Activated CD4-positive, alpha-beta T cell treated with anti-CD3 and anti-CD28 coated beads for 4 hours (primary cell): ENCODE measurements at regions not wholly inside any gene's neighbourhood (a gene's known extent, or its start where the extent isn't known, plus 50 kb on each side); places are given as distances from the start of the nearest gene placed in this dataset.
"Not testable (repeated sequence)": the region's sequence is repeated elsewhere in the genome, so short reads cannot be mapped to it uniquely, and the experiment has no call there.

Experiments used
- DNase-seq, 2 donors: peaks; one replicate each; pipeline ENCODE4 v3.0.0-alpha.2; 2020

DNA sequence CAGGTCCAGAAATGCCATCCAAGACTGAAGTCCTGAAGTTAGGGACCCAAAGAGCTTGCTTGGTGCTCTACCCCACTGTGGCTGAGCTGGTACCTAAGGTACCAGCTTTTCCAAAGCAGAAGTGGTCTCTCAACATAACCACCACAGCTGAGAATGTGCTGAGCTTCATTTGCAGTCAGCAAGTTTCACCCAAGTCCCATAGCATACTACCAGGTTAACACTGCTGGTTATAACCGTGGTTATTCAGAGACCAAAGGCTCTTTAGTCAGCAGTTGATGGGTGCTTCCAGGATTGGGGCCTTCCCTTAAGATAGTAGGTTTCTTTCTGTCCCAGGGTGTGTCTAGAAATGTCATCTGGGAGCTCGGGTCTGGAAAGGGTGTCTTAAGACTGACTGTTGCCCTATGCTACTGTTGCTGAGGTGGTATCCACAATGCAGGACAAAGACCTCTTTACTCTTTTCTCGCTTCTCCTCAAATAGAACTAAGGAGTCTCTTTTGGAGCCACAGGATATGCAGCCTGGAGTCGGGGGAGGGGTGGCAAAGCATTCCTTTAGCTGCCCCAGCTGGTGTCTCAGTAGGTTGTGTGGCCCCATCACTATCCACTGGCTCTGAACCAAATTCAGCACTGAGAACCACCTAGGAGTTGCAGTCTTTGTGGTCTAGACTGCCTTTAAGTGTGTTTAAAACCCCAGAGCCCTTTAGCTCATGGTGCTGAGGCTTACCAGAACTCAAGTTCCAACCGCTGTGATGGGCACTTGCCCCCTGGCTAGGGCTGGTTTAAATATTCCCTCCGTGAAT, 354.9 kb upstream of the SEMA3C start:
- DNase-seq: no peak

DNA sequence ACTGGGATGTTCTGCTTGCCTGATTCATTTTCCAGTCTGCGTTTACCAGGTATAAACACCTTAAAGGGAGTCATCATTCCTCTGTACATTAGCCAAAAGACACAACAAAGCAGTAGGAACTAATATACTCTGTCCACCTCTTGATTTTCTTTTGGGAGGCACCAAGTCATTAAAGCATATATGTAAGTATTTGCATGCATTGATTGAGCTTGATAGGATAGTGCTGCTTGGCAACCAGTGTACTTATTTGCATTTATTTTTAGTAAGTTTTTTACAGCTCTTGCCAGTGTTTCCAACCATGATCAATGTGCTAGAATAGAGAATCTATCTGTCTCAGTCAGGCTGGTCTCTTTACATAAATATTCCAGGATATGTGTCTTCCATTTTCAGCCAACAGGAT, 353.3 kb upstream of the SEMA3C start:
- DNase-seq: no peak

DNA sequence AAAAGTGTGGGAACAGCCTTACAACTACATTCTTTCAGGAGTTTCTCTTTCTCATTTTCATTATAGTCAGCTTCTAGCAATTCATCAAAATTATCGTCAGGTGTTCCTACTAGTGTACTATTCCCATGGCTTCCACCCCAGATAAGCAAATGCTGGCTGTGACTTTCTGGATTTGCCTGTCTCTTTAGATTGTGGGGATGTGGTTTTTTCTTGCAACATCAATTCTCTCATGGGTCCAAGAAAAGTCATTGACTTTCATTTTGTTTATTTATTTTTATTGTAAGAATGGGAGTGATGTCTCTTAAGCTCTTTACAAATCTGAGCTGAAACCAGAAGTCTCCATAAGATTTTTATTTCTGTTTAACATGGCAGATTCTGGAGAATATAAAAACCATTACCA, 349.7 kb upstream of the SEMA3C start:
- DNase-seq: no peak

DNA sequence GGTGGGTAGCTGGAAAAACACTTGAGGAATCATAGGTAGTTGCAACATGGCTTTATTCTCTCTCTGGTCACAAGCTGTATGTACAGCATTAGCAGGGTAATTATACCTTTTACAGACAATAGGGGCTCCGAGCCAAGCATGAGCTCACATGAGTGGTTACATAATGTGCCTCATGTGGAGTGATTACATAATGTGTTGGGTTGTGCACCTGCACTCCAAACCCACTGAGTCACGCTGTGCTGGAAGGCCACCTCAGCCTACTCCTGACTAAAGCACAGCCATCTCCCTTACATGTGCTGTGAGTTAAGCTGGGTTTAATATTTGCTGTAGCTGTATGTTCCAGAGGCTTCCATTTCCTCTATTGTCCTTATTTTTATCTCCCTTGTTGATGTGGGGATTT, 348.7 kb upstream of the SEMA3C start:
- DNase-seq: no peak

DNA sequence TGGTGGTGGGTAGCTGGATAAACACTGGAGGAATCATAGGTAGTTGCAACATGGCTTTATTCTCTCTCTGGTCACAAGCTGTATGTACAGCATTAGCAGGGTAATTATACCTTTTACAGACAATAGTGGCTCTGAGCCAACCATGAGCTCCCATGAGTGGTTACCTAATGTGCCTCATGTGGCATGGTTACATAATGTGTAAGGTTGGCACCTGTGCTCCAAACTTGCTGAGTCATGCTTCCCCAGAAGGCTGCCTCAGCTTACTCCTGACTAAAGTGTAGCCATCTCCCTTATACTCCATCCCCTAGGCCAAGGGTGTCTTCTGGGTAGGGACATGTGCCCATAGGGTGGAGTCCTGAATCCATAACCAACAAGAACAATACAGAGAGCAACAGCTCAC, 345.3 kb upstream of the SEMA3C start:
- no peak for DNase-seq

DNA sequence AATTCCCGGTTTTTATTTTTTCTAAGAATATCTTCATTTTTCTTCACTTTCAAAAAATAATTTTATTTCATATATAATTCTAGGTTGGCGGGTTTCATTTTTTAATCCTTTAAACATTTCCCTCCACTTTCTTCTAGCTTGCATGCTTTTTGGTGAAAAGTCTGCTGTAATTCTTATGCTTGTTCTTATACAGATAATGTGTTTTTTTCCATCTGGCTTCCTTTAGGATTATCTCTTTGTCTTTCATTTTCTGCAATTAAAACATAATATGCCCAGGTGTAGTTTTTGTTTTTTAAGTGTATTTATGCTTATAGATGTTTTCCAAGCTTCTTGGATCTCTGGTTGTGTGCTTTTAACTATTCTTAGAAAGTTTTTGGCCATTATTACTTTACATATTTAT, 341.3 kb upstream of the SEMA3C start:
- DNase-seq: no peak

DNA sequence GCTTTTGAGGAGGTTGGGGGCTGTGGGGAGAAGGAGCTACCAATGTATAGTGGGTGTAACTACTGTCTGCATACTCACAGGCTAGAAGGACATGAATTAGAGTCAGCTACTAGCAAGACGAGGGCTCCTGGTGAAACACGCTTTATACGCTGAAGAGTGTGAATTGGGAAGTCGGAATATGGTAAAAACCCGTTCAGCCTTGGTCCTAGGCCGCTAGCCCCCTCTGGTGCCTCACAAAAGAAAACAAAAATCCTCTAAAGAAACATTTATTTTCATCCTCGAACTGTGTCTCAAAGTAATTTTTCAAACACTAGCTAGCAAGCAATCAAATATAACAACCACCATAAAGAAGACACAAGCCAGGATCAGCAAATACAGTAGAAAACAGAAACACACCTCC, 338.1 kb upstream of the SEMA3C start:
- no peak for DNase-seq

DNA sequence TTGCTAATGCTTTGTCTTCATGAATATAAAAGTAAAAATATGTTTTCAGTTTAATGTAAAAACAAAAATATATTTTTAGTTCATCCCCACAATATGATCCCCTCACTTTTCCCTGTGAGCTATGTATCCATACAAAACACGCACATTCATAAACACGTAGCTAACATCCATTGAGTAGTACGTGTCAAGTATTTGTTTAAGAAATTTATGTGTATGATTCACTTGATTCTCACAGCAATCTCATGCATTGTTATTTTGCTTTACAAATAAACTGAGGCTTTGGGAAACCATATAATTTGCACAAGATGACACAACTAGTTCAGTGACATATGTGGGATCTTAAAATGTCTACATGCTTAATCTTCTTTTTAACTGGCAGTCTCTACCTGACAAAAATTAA, 329.6 kb upstream of the SEMA3C start:
- DNase-seq: no peak

DNA sequence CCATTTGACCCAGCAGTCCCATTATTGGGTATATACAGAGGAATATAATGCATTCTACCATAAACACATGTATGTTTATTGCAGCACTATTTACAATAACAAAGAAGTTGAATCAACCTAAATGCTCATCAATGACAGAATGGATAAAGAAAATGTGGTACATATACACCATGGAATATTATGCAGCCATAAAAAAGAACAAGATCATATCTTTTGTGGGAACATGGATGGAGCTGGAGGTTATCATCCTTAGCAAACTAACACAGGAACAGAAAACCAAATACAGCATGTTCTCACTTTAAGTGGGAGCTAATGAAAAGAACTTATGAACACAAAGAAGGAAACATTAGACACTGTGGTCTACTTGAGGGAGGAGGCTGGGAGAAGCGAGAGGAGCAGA, 328.5 kb upstream of the SEMA3C start:
- not testable (repeated sequence) for DNase-seq

DNA sequence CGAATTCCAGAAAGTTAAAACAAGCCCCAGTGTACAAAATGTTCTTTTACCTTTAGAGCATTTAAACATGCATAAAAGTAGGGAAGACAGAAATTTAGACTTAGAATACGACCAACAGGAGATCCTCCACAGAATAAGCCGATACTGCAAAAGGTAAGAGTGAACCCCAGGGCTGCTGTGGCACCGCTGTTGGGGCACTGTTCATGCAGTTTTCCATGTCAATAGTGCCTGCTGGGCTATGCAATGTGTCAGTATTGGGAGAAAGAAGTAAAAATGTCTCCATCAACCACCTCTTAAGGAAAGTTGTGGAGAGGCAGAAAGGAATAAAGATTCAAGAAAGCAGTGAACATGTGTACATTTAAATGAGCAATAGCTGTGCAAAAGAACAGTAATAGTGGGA, 326.5 kb upstream of the SEMA3C start:
- no peak for DNase-seq

DNA sequence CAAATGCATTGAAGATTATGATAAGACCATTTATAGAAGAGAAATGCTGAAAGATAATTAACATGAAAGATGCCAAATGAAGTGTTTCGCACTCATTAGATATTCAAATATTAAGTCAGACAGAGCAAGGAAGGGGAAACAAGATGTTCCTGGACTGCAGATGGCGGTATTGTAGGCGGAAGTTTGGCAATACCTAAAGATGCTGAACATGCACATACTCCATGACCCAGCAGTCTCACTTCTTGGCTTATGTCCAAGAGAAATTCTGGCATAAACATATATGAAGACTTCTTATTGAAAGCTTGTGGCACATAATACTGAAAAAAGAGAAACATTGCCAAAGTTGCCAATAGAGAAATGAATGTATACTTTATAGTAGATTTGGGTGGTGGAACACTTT, 325.4 kb upstream of the SEMA3C start:
- DNase-seq: no peak

DNA sequence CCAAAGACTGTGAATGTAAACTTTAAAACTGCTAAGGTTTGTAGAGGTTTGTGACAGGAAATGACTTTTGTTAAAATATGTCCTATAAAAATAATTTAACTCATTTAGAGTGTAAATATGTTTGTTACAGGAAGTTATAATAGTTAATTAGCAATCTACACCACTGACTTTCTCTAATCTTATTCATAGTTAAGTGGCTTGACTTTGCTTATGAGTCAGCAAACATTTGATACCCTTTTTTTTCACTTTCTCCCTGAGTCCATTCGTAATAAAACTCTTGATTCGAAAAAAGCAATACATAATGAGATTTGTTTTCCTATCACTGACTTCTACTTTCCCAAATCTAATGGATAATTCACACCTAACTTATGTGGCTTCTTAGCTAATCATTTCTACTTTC, 317.7 kb upstream of the SEMA3C start:
- no peak for DNase-seq

DNA sequence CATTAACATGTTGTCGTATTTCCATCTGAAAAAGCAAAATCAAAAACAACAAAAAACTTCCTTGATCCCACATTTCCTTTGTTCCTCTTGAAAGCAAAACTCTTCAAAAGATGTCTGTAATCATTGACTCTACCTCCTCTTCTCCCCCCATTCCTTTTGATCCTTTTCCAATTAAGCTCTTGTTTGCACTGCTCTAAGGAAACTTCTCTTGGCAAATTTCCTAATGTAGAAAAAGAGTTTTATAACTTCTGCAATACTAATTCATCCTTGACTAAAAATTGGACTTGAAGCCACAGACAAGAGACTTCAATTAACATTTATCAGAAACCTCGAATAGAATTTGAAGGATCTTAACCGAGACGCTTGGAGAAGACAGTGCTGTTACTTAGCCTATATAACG, 317.1 kb upstream of the SEMA3C start:
- DNase-seq: no peak

DNA sequence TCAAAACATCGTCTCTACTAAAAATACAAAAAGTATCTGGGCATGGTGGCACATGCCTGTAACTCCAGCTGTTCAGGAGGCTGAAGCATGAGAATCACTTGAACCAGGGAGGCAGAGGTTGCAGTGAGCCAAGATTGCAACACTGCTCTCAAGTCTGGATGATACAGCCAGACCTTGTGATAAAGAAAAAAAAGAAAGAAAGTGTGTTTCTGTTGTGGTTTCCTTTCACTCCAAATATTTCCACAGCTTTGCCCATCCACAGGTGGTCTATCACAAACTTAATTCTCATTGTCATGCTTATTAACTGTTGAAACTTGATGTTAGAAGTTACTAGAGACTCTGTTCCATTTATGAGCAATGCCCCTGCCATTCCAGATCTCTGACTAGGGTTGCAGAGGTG, 316.0 kb upstream of the SEMA3C start:
- DNase-seq: no peak

DNA sequence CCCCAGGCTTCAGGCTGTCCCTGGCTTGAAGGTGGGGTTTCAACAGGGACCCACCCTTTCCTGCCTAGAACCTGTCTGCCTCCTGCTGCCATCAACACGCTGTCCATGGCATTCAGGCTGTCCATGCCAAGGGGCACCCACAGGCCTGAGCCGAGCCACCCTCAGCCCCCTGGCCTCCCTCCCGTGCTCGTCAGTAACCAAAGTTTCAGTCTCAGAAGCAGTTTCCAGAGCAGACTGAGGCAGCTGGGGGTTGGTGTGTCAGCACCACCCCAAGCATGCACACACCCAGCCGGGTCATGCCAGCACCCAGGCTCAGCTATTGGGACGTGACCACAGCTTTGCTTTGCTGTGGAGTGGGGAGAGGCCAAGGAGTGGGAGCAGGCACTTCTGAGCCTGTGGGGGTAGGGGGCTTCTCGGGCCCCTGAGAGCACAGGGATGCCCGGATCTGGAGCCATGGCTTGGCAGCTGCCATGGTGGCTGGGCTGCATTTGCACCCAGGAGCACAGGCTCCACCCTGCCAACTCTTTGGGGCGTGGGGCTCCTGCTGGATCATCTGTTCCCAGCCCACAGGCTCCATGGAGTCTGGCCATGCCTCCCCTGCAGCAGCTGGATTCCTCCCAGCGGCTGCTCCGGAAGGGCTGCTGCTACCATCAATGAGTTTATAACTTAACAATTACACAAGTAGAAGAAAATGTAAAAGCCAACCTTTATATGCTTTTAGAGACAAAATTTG, 314.5 kb upstream of the SEMA3C start:
- no peak for DNase-seq

DNA sequence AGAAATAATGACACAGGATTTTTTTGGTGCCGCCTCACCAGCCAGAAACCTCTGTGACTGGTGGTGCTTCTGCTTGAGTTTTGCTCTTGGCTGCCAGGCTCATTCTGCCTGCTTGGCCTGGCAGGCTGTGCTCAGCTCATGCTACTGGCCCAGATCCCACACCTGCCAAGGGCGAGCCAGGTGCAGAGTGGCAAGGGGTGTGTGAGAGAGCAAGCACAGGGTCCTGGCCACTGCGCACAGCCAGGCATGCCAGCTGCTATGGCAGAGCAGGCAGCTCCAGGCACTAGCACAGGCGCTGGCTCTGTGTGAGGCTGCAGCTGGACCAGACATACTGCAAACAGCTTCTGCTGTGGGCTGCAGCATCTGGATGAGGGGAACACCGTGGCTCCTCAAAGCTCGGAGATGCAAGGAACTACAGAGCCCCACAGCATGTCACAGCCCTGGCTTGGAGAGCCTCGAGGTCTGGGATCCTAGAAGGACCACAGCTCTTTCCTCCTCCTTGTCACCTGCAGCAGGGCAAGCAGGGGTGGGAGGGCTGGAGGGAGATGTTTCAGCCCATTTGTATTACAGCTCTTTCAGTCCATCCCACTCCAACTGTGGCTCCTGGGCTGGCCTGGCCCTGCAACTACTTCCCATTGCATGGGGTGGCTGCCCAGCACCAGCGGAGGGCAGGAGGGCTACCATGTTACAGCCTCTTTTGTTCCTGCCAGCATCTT, 313.4 kb upstream of the SEMA3C start:
- no peak for DNase-seq

DNA sequence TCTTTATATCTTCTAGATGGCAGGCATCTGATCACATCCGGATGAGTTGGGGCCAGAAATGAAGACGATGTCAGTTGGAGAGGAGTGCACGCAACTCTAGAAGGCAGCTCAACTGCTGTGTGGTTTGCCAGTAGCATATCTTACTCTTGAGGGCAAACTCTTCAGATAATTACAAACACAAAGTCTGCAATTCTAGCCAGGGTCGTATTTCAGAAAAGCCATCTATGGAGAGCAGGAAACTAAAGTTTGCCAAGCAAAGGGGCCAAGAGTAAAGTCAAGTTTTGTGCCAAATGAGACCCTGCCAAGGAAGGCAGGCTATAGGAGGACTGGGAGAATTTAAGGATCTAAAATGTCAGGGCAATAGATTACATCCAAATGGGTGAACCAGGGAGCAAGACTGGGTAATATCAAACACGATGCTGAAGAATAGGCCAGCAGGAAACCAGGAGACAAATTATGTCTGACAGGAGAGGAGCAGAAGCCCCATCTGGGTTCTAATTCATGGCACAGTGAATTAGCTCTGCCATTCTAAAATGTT, 312.5 kb upstream of the SEMA3C start:
- no peak for DNase-seq

DNA sequence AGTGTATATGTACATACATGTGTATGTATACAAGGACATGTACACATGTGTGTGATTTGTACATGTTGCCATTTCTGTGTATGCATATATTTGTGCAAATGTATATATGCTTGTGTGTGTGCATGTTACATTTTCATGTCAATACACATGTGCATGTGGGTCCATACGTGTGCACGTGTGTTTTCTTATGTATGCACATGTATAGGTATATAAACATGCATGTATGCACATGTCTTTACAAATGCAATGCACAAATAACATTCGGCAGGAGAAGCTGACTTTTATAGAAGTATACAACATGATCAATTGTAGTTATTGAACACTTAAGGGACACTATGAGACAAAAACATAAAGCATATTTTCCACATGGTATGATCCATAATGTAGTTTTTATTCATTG, 307.4 kb upstream of the SEMA3C start:
- DNase-seq: no peak

DNA sequence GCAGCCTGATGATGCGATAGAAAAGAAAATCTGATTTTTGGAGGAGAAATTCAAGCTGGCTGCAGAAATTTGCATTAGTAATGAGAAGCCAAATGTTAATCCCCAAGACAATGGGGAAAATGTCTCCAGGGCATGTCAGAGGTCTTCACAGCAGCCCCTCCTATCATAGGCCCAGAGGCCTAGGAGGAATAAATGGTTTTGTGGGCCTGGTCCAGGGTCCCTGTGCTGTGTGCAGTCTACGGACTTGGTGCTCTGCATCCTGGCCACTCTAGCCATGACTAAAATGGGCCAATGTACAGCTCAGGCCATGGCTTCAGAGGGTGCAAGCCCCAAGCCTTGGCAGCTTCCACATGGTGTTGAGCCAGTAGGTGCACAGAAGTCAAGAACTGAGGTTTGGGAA, 303.8 kb upstream of the SEMA3C start:
- DNase-seq: not testable (repeated sequence)

DNA sequence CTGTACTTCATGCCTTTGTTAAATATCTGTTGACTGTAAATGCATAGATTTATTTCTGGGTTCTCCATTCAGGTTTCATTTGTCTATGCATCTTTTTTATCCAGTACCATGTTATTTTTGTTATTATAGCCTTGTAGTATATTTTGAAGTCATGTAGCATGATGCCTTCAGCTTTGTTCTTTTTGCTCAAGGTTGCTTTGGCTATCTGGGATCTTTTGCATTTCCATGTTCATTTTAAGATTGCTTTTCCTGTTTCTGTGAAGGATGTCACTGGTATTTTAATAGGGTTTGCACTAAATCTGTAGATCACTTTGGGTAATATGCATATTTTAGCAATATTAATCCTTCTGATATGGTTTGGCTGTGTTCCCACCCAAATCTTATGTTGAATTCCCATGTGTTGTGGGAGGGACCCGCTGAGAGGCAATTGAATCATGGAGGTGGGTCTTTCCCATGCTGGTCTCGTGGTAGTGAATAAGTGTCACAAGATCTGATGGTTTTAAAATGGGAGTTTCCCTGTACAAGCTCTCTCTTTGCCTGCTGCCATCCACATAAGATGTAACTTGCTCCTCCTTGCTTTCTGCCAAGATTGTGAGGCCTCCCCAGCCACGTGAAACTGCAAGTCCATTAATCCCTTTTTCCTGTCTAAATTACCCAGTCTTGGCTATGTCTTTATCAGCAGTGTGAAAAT, 302.8 kb upstream of the SEMA3C start:
- no peak for DNase-seq

DNA sequence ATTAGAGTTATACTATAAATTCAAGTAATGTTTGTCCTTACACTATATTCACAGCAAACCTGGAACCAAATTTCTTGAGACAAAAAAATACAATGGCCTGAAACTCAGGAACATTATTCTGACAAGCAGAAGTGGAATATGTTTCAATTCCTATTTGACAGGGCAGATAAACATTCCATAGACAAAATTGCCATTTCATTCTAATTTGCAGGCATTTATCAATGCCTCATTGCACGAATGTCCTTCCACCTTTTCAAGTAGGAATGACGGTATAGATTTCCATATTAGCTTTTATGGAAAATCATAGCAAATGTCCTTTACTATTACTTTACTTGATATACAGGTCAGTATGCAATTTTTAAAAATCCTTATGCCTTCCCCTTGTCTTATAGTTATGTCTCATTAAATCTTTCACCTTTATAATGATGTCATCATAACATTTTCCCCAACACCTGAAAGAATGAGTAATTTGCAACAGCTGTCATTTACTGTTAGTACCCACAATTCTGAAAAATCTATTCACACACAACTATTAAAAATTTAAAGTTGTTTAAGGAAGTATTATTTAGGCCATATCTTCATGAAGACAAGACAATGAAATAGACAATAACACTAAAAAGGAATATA, 299.7 kb upstream of the SEMA3C start:
- DNase-seq: no peak

DNA sequence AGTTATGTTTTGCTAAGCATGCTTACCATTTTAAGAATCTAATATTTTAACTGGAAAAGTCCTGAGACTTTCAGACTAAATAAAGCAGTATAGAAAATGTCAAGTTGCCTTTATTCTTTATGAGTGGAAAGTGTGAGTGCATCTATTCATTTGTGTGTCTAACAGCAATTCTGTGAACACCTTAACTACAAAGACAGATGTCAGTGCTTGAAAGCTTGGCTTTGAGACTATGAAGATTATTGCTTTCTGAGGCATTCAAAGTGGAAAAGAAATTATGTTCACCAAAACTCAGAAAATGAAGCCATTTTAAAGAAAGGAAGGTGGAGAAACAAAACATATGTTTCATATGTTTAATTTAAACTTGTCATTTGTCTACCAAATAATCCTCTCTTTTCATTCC, 294.5 kb upstream of the SEMA3C start:
- no peak for DNase-seq

DNA sequence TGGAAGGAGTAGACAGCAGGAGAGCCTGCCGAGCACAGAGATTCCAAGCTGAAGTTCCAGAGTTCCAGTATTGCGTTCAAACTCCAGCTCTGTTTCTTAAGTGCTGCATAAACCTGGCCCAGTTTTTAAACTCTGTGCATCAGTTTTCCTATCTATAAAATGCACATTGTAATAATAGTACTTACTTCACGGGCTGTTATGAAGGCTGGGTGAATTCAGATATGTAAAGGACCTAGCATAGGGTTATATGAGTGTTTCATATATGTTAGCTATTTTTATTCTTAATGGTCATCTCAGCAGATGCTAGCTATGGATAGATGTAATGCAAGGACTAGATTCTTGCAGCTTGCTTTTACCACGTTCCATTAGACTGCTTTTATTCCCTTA, 293.1 kb upstream of the SEMA3C start:
- DNase-seq: no peak
